Activated CD4-positive, alpha-beta memory T cell treated with anti-CD3 and anti-CD28 coated beads for 36 hours (primary cell): ENCODE measurements at regions not wholly inside any gene's neighbourhood (a gene's known extent, or its start where the extent isn't known, plus 50 kb on each side); places are given as distances from the start of the nearest gene placed in this dataset.

Experiments used
- CTCF ChIA-PET: fragments of 350-600 bp; sonication (Branson Sonifier 250); formaldehyde crosslinking; loops from one replicate; lab custom pipeline; 2021; ENCODE audit warnings: antibody characterized with exemption, inconsistent platforms; lab: Charles Lee
- POLR2A ChIA-PET: fragments of 350-600 bp; sonication (Branson Sonifier 250); formaldehyde crosslinking; loops from one replicate; lab custom pipeline; 2021; ENCODE audit warnings: antibody characterized with exemption; lab: Charles Lee
- DNase-seq: peaks from one replicate; pipeline ENCODE4 v3.0.0-alpha.2; 2020
- H3K27ac Mint-ChIP-seq: one replicate; pipeline ENCODE4 v1.8.0; 2021; ENCODE audit warnings: mixed read lengths
- H3K27me3 Mint-ChIP-seq: one replicate; pipeline ENCODE4 v1.8.0; 2021; ENCODE audit warnings: mixed read lengths
- H3K36me3 Mint-ChIP-seq: one replicate; pipeline ENCODE4 v1.8.0; 2021; ENCODE audit warnings: mixed read lengths
- H3K4me1 Mint-ChIP-seq: one replicate; pipeline ENCODE4 v1.8.0; 2021; ENCODE audit warnings: low read depth, mixed read lengths
- H3K4me3 Mint-ChIP-seq: one replicate; pipeline ENCODE4 v1.8.0; 2021; ENCODE audit warnings: mild to moderate bottlenecking, mixed read lengths
- H3K9me3 Mint-ChIP-seq: one replicate; pipeline ENCODE4 v1.8.0; 2021; ENCODE audit warnings: mixed read lengths
- intact Hi-C: fragments of 100-400 bp; cut with micrococcal nuclease; formaldehyde crosslinking; loops from one replicate; pipeline ENCODE4 v1.15.1; 2023

DNA sequence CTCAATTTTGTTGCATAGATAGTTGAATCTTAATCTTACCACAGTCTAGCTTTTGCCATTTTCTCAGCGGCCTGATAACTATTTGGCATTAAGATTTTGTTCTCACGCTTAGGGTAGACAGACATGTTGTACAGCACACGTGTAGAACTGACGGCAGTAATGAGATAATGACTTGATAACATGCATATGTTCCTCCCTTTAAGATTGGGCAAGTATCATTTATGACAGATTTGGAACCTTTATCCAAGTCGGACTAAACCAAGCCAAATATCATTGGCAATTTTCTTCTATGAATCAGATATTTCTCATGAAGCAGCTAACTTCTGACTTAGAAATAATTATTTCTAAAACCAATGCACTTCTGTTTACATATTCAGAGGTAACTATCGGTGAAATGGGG, 205.5 kb downstream of the NDFIP2 start:
- Mint-ChIP-seq H3K4me1 (no peaks in the 10 kb centered on the region), H3K27ac (no peak overlapping the region), H3K4me3 (no peak overlapping the region), H3K36me3 (no peaks in the 10 kb centered on the region), H3K9me3 (no peaks in the 10 kb centered on the region), H3K27me3 (no peaks in the 10 kb centered on the region)
- intact Hi-C loops, result no loop called here
- no peak for DNase-seq
- POLR2A ChIA-PET, result no interaction called here
- CTCF ChIA-PET, result no interaction called here

DNA sequence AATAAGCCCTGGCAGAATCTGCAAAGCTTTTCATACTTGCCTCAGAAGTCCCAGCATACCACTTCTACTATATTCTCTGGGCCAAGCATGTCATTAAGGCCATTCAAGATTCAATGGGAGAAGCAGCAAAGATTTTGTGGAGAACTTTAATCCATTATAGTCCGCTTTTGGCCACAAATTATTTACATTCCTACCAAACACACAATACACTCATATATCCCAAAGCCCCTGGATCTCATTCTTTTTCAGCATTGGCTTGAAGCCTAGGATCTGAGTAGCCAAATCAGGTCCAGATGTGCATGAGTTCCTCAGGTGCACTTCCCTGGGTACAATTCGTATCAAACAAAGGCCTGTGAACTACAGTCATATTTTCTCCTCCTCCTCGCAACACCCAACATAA, 203.4 kb downstream of the NDFIP2 start:
- no peak overlapping the region for H3K27ac Mint-ChIP-seq
- no peaks in the 10 kb centered on the region for H3K27me3 Mint-ChIP-seq
- no peak for DNase-seq
- CTCF ChIA-PET, result no interaction called here
- POLR2A ChIA-PET, result no interaction called here
- no peak overlapping the region for H3K4me3 Mint-ChIP-seq
- intact Hi-C loops, result no loop called here
- no peaks in the 10 kb centered on the region for H3K4me1 Mint-ChIP-seq
- H3K36me3 Mint-ChIP-seq, result no peaks in the 10 kb centered on the region
- no peaks in the 10 kb centered on the region for H3K9me3 Mint-ChIP-seq

- POLR2A ChIA-PET, result no interaction called here
- Mint-ChIP-seq H3K4me3 (no peak overlapping the region), H3K9me3 (no peaks in the 10 kb centered on the region), H3K27me3 (no peaks in the 10 kb centered on the region), H3K36me3 (no peaks in the 10 kb centered on the region), H3K27ac (no peak overlapping the region), H3K4me1 (no peaks in the 10 kb centered on the region)
- no peak for DNase-seq
- intact Hi-C loops, result no loop called here
- CTCF ChIA-PET, result no interaction called here
Observed at GRCh38 chr13:79682164-79682563, 201.2 kb downstream of the NDFIP2 start.

- CTCF ChIA-PET, result interaction anchor here (1.3 kb wide), 1 partner anchor 12 kb away, joined by 3 read pairs; no protein-coding TSS in a partner anchor
- DNase-seq, result no peak
- intact Hi-C loops, result no loop called here
- Mint-ChIP-seq H3K9me3 (no peaks in the 10 kb centered on the region), H3K27ac (no peak overlapping the region), H3K27me3 (no peaks in the 10 kb centered on the region), H3K36me3 (no peaks in the 10 kb centered on the region), H3K4me3 (no peak overlapping the region), H3K4me1 (no peaks in the 10 kb centered on the region)
- POLR2A ChIA-PET, result no interaction called here
Observed at GRCh38 chr13:79681069-79681468, 200.1 kb downstream of the NDFIP2 start.

GRCh38 chr13:79680485-79680884, 199.5 kb downstream of the NDFIP2 start:
- CTCF ChIA-PET, result interaction anchor here (0.8 to 1.3 kb wide), 3 partner anchors 12 to 617 kb away, joined by 3 read pairs; no protein-coding TSS in a partner anchor
- Mint-ChIP-seq H3K27me3 (no peaks in the 10 kb centered on the region), H3K36me3 (no peaks in the 10 kb centered on the region)

GRCh38 chr13:79679334-79679733, 198.4 kb downstream of the NDFIP2 start:
- Mint-ChIP-seq H3K36me3 (no peaks in the 10 kb centered on the region), H3K27ac (no peak overlapping the region), H3K9me3 (no peaks in the 10 kb centered on the region), H3K4me3 (no peak overlapping the region), H3K4me1 (no peaks in the 10 kb centered on the region), H3K27me3 (no peaks in the 10 kb centered on the region)
- intact Hi-C loops, result loop anchor here (2.0 to 10.0 kb wide), 2 partner anchors 255 to 683 kb away; no protein-coding TSS in a partner anchor
- POLR2A ChIA-PET, result no interaction called here
- DNase-seq, result peak; percentile 52
- CTCF ChIA-PET, result interaction anchor here (0.6 to 1.6 kb wide), 16 partner anchors 9 to 1338 kb away, joined by 3 to 11 read pairs (median 3); partner anchors contain the start of gene SPRY2

More at GRCh38 chr13:79680485-79680884, 199.5 kb downstream of the NDFIP2 start:
- DNase-seq, result no peak
- no peaks in the 10 kb centered on the region for H3K4me1 Mint-ChIP-seq
- intact Hi-C loops, result no loop called here
- H3K4me3 Mint-ChIP-seq, result no peak overlapping the region
- H3K9me3 Mint-ChIP-seq, result no peaks in the 10 kb centered on the region
- no peak overlapping the region for H3K27ac Mint-ChIP-seq
- POLR2A ChIA-PET, result no interaction called here

DNA sequence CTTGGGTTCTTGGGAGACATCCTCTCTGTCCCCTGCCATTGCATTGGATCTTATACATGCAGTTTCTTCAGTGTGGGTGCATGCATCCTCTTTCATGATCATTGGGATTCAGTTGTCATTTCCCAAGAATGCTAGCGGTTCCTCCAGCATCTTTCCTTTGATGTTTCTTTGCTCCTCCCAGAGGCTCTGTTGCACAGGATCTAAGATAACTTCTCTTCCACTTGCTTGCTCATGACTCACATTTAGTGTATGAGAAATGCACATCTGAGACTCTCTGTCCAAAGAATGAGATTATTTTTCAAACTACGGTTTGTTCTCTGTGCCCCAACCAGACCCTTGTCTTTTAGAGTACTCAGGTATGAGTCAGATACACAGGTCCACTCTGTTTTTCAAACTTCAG, 197.1 kb downstream of the NDFIP2 start:
- no peaks in the 10 kb centered on the region for H3K27me3 Mint-ChIP-seq
- CTCF ChIA-PET, result interaction anchor here (1.3 to 1.6 kb wide), 3 partner anchors 20 to 1339 kb away, joined by 6 to 11 read pairs (median 7); no protein-coding TSS in a partner anchor
- intact Hi-C loops, result loop anchor here (2.0 to 10.0 kb wide), 2 partner anchors 253 to 685 kb away; no protein-coding TSS in a partner anchor
- no peaks in the 10 kb centered on the region for H3K36me3 Mint-ChIP-seq
- no peaks in the 10 kb centered on the region for H3K4me1 Mint-ChIP-seq
- H3K27ac Mint-ChIP-seq, result no peak overlapping the region
- no peak overlapping the region for H3K4me3 Mint-ChIP-seq
- POLR2A ChIA-PET, result no interaction called here
- no peaks in the 10 kb centered on the region for H3K9me3 Mint-ChIP-seq
- DNase-seq, result no peak

GRCh38 chr13:79675931-79676660, 195.1 kb downstream of the NDFIP2 start:
- Mint-ChIP-seq H3K36me3 (no peaks in the 10 kb centered on the region), H3K4me1 (no peaks in the 10 kb centered on the region), H3K9me3 (no peaks in the 10 kb centered on the region), H3K27ac (no peak overlapping the region), H3K4me3 (no peak overlapping the region), H3K27me3 (no peaks in the 10 kb centered on the region)
- no peak for DNase-seq
- POLR2A ChIA-PET, result no interaction called here
- intact Hi-C loops, result loop anchor here (10.0 kb wide), 1 partner anchor 251 kb away; no protein-coding TSS in a partner anchor
- CTCF ChIA-PET, result no interaction called here

- Mint-ChIP-seq H3K4me1 (no peaks in the 10 kb centered on the region), H3K9me3 (no peaks in the 10 kb centered on the region), H3K27ac (no peak overlapping the region), H3K27me3 (no peaks in the 10 kb centered on the region), H3K36me3 (no peaks in the 10 kb centered on the region), H3K4me3 (no peak overlapping the region)
- CTCF ChIA-PET, result no interaction called here
- POLR2A ChIA-PET, result no interaction called here
- no peak for DNase-seq
- intact Hi-C loops, result loop anchor here (10.0 kb wide), 1 partner anchor 250 kb away; no protein-coding TSS in a partner anchor
Observed at GRCh38 chr13:79674765-79675515, 194.0 kb downstream of the NDFIP2 start.

GRCh38 chr13:79673993-79674377, 193.0 kb downstream of the NDFIP2 start:
- Mint-ChIP-seq H3K36me3 (no peaks in the 10 kb centered on the region), H3K9me3 (no peaks in the 10 kb centered on the region), H3K4me1 (no peaks in the 10 kb centered on the region), H3K4me3 (no peak overlapping the region), H3K27me3 (no peaks in the 10 kb centered on the region), H3K27ac (no peak overlapping the region)
- no peak for DNase-seq
- intact Hi-C loops, result loop anchor here (10.0 kb wide), 1 partner anchor 249 kb away; no protein-coding TSS in a partner anchor
- POLR2A ChIA-PET, result no interaction called here
- CTCF ChIA-PET, result no interaction called here

DNA sequence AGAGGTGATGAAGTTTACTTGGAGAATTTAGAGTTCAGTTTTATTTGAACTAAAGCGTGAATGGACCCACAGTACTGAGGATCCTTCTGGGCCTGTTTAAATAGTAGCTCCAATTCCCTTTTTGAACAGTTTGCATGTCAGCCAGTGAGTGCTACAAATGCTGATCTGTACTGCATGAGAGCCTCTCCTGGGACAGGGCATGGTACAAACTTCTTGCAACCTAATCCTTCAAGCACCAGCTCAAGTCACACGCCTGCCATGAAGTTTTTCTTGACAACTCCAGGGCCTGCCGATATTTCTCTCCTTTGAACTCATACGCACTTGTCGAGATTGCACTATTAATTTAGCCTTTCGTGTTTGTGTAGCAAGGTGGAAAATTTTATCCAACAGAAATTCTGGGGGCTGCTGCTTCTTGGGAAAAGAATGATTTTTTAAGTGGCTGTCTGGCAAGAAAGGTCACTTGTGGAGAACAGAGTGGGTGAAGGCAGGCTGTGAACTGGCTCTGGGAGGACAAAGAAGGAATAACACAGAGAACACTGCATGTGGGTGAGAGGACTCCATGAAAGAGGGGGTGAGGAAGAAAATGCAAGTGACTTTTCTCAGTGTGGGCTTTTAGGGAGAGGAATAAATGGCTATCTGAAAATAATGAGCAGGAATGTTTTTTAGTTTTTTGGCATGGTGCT, 192.5 kb downstream of the NDFIP2 start:
- CTCF ChIA-PET, result no interaction called here

DNA sequence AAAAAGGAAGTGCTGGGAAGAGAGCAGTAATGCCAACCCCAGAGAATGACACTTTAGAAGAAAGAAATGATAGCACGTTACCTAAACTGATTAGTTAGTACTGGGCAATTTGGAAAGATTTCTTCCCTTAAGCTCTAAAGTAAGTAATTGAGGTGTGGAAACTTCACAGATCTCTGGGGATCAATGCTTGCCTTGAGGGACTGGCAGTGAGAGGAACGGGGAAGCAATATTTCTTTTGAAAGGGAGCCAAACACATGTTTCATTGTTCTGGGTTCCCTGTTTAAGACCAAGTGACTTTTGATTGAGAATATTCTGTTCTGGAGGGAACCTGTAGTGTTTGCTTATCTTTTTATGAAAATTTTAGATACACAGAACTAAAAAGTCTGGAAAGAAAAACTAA, 190.5 kb downstream of the NDFIP2 start:
- no peak overlapping the region for H3K4me3 Mint-ChIP-seq
- POLR2A ChIA-PET, result no interaction called here
- no peaks in the 10 kb centered on the region for H3K36me3 Mint-ChIP-seq
- H3K9me3 Mint-ChIP-seq, result no peaks in the 10 kb centered on the region
- intact Hi-C loops, result loop anchor here (10.0 kb wide), 1 partner anchor 247 kb away; no protein-coding TSS in a partner anchor
- H3K27me3 Mint-ChIP-seq, result peaks cover 4% of the 10 kb centered on the region
- DNase-seq, result no peak
- no peak overlapping the region for H3K27ac Mint-ChIP-seq
- H3K4me1 Mint-ChIP-seq, result no peaks in the 10 kb centered on the region
- CTCF ChIA-PET, result no interaction called here

More for the DNA sequence above, 192.5 kb downstream of the NDFIP2 start:
- POLR2A ChIA-PET, result no interaction called here
- DNase-seq, result no peak
- Mint-ChIP-seq H3K4me1 (no peaks in the 10 kb centered on the region), H3K27me3 (no peaks in the 10 kb centered on the region), H3K4me3 (no peak overlapping the region), H3K9me3 (no peaks in the 10 kb centered on the region), H3K36me3 (no peaks in the 10 kb centered on the region), H3K27ac (no peak overlapping the region)
- intact Hi-C loops, result loop anchor here (10.0 kb wide), 1 partner anchor 249 kb away; no protein-coding TSS in a partner anchor
